ENCODE measurements at regions not wholly inside any gene's neighbourhood (a gene's known extent, or its start where the extent isn't known, plus 50 kb on each side); places are given as distances from the start of the nearest gene placed in this dataset.

DNA sequence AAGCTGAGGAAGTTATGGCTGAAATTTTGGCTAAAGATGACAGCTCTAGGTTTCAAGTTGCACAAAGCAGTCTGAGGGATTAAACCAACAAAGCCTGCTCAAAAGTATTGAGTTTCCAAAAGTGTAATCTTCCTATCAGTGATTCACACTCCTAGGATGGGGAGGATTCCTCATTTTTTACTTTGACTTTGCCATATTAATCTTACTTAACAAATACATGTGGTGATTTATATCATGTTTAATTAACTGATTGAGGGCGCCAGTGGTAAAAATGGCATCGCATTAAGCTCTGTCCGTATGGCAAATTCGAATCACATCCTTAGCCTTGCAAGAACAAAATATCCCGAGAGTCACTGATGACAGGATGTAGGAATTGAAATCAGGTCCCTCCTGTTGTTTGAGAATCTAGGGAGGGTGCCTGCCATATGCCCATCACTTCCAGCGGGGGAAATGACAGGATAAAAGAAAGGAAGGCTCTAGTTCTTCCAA is 78.1 kb upstream of the ETAA1 start:
- Histone ChIP-seq H3K9ac (no peak overlapping the region), H3K79me2 (no peaks in the 10 kb centered on the region), H3K4me2 (ENCODE audit: low read length) (no peak overlapping the region), H2AFZ (no peak overlapping the region), H3K9me3 (ENCODE audit: control insufficient read depth, low read length) (no peaks in the 10 kb centered on the region), H3K4me3 (ENCODE audit: low read depth, low read length) (no peak overlapping the region), H3K27me3 (ENCODE audit: control insufficient read depth, insufficient read depth, low read length) (no peaks in the 10 kb centered on the region), H3K27ac (no peak overlapping the region), H3K36me3 (ENCODE audit: control insufficient read depth, insufficient read depth, low read length) (no peaks in the 10 kb centered on the region), H3K4me1 (no peaks in the 10 kb centered on the region)
- TF ChIP-seq, protein P1, sequence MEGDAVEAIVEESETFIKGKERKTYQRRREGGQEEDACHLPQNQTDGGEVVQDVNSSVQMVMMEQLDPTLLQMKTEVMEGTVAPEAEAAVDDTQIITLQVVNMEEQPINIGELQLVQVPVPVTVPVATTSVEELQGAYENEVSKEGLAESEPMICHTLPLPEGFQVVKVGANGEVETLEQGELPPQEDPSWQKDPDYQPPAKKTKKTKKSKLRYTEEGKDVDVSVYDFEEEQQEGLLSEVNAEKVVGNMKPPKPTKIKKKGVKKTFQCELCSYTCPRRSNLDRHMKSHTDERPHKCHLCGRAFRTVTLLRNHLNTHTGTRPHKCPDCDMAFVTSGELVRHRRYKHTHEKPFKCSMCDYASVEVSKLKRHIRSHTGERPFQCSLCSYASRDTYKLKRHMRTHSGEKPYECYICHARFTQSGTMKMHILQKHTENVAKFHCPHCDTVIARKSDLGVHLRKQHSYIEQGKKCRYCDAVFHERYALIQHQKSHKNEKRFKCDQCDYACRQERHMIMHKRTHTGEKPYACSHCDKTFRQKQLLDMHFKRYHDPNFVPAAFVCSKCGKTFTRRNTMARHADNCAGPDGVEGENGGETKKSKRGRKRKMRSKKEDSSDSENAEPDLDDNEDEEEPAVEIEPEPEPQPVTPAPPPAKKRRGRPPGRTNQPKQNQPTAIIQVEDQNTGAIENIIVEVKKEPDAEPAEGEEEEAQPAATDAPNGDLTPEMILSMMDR (IDR thresholded peaks at IDR 0.05) = no peak

DNA sequence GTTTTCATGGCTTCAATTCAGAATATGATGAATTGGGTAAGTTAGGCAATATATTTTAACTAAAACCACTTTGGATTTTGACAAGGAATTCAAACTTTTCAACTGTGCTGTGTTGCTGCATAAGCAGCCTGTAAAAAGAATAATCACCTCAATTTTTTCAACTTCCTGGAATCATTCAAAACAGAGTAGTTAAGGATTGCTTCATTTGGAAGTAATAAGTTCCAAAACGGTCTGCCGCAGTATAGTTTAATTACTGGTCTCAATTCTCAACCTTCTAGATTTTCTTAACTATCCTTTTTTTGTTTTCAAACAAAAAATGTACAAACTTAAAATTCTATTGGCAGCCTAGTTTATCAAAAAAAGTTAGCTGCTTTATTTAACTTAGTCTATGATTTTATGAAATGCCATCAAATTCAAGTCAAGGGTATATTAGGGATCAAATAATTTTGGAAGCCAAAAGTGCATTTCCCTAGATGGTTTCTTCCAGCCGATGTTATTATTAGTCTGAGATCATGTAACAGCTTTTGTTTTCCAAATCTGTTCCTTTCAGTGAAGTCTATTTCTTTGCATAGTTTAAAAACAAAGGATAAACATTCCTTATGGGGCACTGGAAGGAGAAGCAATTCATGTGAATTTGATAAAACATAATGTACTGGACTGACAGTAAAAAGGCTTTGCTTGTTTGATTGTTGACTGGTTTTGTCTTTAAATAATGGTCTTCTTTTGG is 76.1 kb upstream of the ETAA1 start:
- no peaks in the 10 kb centered on the region for H3K79me2 ChIP-seq
- no peak overlapping the region for H3K4me3 ChIP-seq (ENCODE audit: low read depth, low read length)
- no peak overlapping the region for H3K9ac ChIP-seq
- no peaks in the 10 kb centered on the region for H3K36me3 ChIP-seq (ENCODE audit: control insufficient read depth, insufficient read depth, low read length)
- no peaks in the 10 kb centered on the region for H3K9me3 ChIP-seq (ENCODE audit: control insufficient read depth, low read length)
- TF ChIP-seq, protein P1 (IDR thresholded peaks at IDR 0.05) = no peak
- no peak overlapping the region for H3K4me2 ChIP-seq (ENCODE audit: low read length)
- no peak overlapping the region for H2AFZ ChIP-seq
- no peak overlapping the region for H3K27ac ChIP-seq
- no peaks in the 10 kb centered on the region for H3K27me3 ChIP-seq (ENCODE audit: control insufficient read depth, insufficient read depth, low read length)
- H3K4me1 ChIP-seq = no peaks in the 10 kb centered on the region

DNA sequence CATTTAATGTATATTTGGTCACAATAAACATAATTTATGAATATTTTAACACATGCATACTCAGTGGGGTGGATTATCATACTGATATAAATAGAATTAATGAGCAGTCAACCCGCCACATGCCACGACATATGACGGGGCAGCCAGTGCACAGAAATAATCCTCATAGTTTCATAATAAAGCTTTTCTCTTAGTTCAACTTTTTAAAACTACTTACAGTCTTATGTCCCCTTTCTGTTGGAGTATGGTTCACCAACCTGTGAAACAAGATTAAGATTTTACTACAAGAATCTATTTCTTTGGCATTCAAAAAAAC is 75.6 kb upstream of the ETAA1 start:
- Histone ChIP-seq H2AFZ (no peak overlapping the region), H3K9me3 (ENCODE audit: control insufficient read depth, low read length) (no peaks in the 10 kb centered on the region), H3K27ac (no peak overlapping the region), H3K9ac (no peak overlapping the region), H3K4me3 (ENCODE audit: low read depth, low read length) (no peak overlapping the region), H3K4me1 (no peaks in the 10 kb centered on the region), H3K27me3 (ENCODE audit: control insufficient read depth, insufficient read depth, low read length) (no peaks in the 10 kb centered on the region), H3K36me3 (ENCODE audit: control insufficient read depth, insufficient read depth, low read length) (no peaks in the 10 kb centered on the region), H3K79me2 (no peaks in the 10 kb centered on the region), H3K4me2 (ENCODE audit: low read length) (no peak overlapping the region)
- TF ChIP-seq, protein P1 (IDR thresholded peaks at IDR 0.05) = no peak

DNA sequence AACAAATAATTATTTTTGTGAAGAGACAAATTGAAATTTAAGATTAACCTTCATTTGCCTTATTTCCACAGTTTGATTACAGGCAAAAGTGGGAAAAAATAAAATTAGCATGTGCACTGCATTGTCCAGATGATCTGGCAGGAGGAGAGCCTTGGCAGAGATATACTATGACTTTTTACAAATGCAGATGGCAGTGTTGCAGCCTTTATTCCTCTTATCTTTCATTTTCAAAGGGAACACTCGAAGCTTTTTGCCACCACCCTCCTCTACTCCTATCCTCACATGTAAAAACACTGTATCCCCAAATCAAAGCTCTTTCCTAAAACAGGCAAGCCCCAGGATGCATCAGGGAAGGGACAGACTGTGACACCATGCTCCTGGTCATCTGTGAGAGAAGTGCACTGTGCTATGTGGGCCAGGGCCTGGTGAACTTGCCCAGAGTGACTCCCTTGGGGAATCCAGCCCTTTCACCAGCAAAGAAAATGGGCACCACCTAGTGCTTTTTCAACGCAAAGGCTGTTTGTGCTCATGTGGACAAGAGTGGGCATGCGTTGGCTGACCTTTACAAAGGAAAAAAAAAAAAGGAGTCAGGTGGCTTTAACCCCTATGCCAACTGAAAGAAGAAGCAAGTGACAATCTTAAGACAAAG is 74.7 kb upstream of the ETAA1 start:
- Histone ChIP-seq H3K9ac (no peak overlapping the region), H3K79me2 (no peaks in the 10 kb centered on the region), H3K9me3 (ENCODE audit: control insufficient read depth, low read length) (no peaks in the 10 kb centered on the region), H3K4me2 (ENCODE audit: low read length) (no peak overlapping the region), H3K36me3 (ENCODE audit: control insufficient read depth, insufficient read depth, low read length) (no peaks in the 10 kb centered on the region), H3K27ac (no peak overlapping the region), H2AFZ (no peak overlapping the region), H3K4me3 (ENCODE audit: low read depth, low read length) (no peak overlapping the region), H3K4me1 (no peaks in the 10 kb centered on the region), H3K27me3 (ENCODE audit: control insufficient read depth, insufficient read depth, low read length) (no peaks in the 10 kb centered on the region)
- TF ChIP-seq, protein P1 (IDR thresholded peaks at IDR 0.05) = no peak
